RPMI7951 (cell line): ENCODE measurements at regions not wholly inside any gene's neighbourhood (a gene's known extent, or its start where the extent isn't known, plus 50 kb on each side); places are given as distances from the start of the nearest gene placed in this dataset.

Experiments used
- DNase-seq: peaks from one replicate; pipeline ENCODE4 v3.0.0-alpha.2; 2012; ENCODE audit warnings: low read depth

- DNase-seq = no peak
Observed at GRCh38 chr10:42951486-42952251, 125.2 kb upstream of the RET start.

GRCh38 chr10:42952349-42952748 lies 124.5 kb upstream of the RET start:
- peak; percentile 17 for DNase-seq

GRCh38 chr10:42952931-42953683 lies 123.8 kb upstream of the RET start:
- no peak for DNase-seq

- DNase-seq = no peak
Observed at GRCh38 chr10:42953684-42954674, 122.9 kb upstream of the RET start.

- DNase-seq = no peak
Observed at GRCh38 chr10:42954766-42955492, 121.9 kb upstream of the RET start.

- DNase-seq = no peak
Observed at GRCh38 chr10:42955493-42955889, 121.4 kb upstream of the RET start.

- no peak for DNase-seq
Observed at GRCh38 chr10:42956045-42956444, 120.8 kb upstream of the RET start.

GRCh38 chr10:42958142-42958868 lies 118.6 kb upstream of the RET start:
- no peak for DNase-seq

- DNase-seq = no peak
Observed at GRCh38 chr10:42959833-42960232, 117.0 kb upstream of the RET start.

- peak; percentile 28 for DNase-seq
Observed at GRCh38 chr10:42960491-42960990, 116.3 kb upstream of the RET start.

- DNase-seq = no peak
Observed at GRCh38 chr10:42960991-42961795, 115.7 kb upstream of the RET start.

- DNase-seq = no peak
Observed at GRCh38 chr10:42961796-42962109, 115.1 kb upstream of the RET start.

- DNase-seq = no peak
Observed at GRCh38 chr10:42962110-42962901, 114.6 kb upstream of the RET start.

- no peak for DNase-seq
Observed at GRCh38 chr10:42962902-42963231, 114.0 kb upstream of the RET start.

- DNase-seq = no peak
Observed at GRCh38 chr10:42963312-42963711, 113.6 kb upstream of the RET start.

- DNase-seq = no peak
Observed at GRCh38 chr10:42969147-42969546, 107.7 kb upstream of the RET start.

- no peak for DNase-seq
Observed at GRCh38 chr10:42969909-42970308, 107.0 kb upstream of the RET start.

GRCh38 chr10:42970451-42971250 lies 106.2 kb upstream of the RET start:
- DNase-seq = no peak
